CD4-positive, alpha-beta memory T cell (primary cell): ENCODE measurements at regions not wholly inside any gene's neighbourhood (a gene's known extent, or its start where the extent isn't known, plus 50 kb on each side); places are given as distances from the start of the nearest gene placed in this dataset.
"Not testable (repeated sequence)": the region's sequence is repeated elsewhere in the genome, so short reads cannot be mapped to it uniquely, and the experiment has no call there.

Source experiments
- CTCF ChIA-PET: fragments of 350-600 bp; sonication (Branson Sonifier 250); formaldehyde crosslinking; loops from one replicate; lab custom pipeline; 2021; ENCODE audit warnings: inconsistent platforms; ENCODE audit not compliant: partially characterized antibody; lab: Charles Lee
- POLR2A ChIA-PET: fragments of 350-600 bp; sonication (Branson Sonifier 250); formaldehyde crosslinking; loops from one replicate; lab custom pipeline; 2021; ENCODE audit not compliant: partially characterized antibody; lab: Charles Lee
- DNase-seq, 5 donors: peaks; one replicate each; pipeline versions ENCODE4 v3.0.0 to v3.0.0-alpha.2; 2020 to 2022; ENCODE audit warnings: mixed read lengths in 1 of 5
- H3K27ac ChIP-seq: one replicate; pipeline ENCODE4 v1.7.0; 2013; ENCODE audit warnings: low read depth, low read length
- H3K27me3 ChIP-seq: 2 replicates; pipeline ENCODE4 v1.7.0; 2013; ENCODE audit warnings: mild to moderate bottlenecking, low read length, moderate library complexity; ENCODE audit not compliant: insufficient read depth
- H3K36me3 ChIP-seq: 2 replicates; pipeline ENCODE4 v1.7.0; 2013; ENCODE audit warnings: mild to moderate bottlenecking, low read length, moderate library complexity; ENCODE audit not compliant: insufficient read depth
- H3K4me1 ChIP-seq: 2 replicates; pipeline ENCODE4 v1.7.0; 2013; ENCODE audit warnings: mild to moderate bottlenecking, low read length, moderate library complexity; ENCODE audit not compliant: insufficient read depth
- H3K4me3 ChIP-seq, 2 donors: one replicate each; pipeline ENCODE4 v1.7.0; 2013; ENCODE audit warnings: low read length in 2 of 2, mild to moderate bottlenecking in 1 of 2
- H3K9me3 ChIP-seq, 2 donors: one replicate each; pipeline ENCODE4 v1.7.0; 2013; ENCODE audit warnings: low read length in 2 of 2, control low read depth in 1 of 2; ENCODE audit not compliant: control insufficient read depth in 1 of 2
- H3K27ac Mint-ChIP-seq, 7 donors: one replicate each; pipeline ENCODE4 v1.8.0; 2020 to 2021; ENCODE audit warnings: mixed read lengths in 7 of 7, mild to moderate bottlenecking in 6 of 7, inconsistent platforms in 3 of 7, moderate library complexity in 3 of 7
- H3K27me3 Mint-ChIP-seq, 2 donors: one replicate each; pipeline ENCODE4 v1.8.0; 2020 to 2021; ENCODE audit warnings: mixed read lengths in 2 of 2
- H3K36me3 Mint-ChIP-seq, 2 donors: one replicate each; pipeline ENCODE4 v1.8.0; 2020 to 2021; ENCODE audit warnings: mixed read lengths in 2 of 2, inconsistent platforms in 1 of 2, mild to moderate bottlenecking in 1 of 2
- H3K4me1 Mint-ChIP-seq, 4 donors: one replicate each; pipeline ENCODE4 v1.8.0; 2020 to 2021; ENCODE audit warnings: mixed read lengths in 4 of 4, mild to moderate bottlenecking in 1 of 4
- H3K4me3 Mint-ChIP-seq, 8 donors: one replicate each; pipeline ENCODE4 v1.8.0; 2020 to 2021; ENCODE audit warnings: mixed read lengths in 8 of 8, mild to moderate bottlenecking in 7 of 8, moderate library complexity in 6 of 8, inconsistent platforms in 3 of 8
- H3K9me3 Mint-ChIP-seq, 8 donors: one replicate each; pipeline ENCODE4 v1.8.0; 2020 to 2021; ENCODE audit warnings: mixed read lengths in 8 of 8, mild to moderate bottlenecking in 5 of 8, inconsistent platforms in 3 of 8, moderate library complexity in 1 of 8
- intact Hi-C: fragments of 100-400 bp; cut with micrococcal nuclease; formaldehyde crosslinking; loops from one replicate; pipeline ENCODE4 v1.15.1; 2023

DNA sequence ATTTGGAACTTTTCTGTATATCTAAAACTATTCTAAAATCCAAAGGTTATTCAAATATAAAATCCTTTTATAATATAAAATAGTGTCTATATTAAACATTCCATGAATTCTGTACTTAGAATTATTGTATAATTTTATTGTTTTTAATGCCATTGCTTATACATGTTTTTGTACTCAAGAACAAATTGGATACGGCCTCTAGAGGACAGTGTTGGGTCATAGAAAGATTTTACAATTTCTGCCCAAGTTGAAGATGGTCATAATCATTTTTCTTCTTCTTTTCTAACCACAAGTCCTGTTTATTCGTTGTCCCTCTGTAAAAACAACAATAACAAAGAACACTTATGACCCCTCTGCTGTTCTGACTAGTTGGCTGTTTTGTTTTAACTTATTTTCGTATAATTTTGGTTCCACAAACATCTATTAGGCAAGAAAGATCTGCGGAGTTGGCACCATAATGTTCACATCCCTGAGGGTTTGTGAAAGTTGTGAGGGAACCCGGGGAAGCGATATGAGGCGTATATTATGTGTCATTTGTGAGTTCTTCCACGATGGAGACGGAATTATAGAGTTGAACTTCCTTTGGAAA, 75.7 kb upstream of the KIF26B start:
- H3K27ac Mint-ChIP-seq: no peak overlapping the region
- H3K27me3 Mint-ChIP-seq: peaks cover 1 to 2% of the 10 kb centered on the region in 2 donors
- no peak overlapping the region for H3K4me3 Mint-ChIP-seq
- Histone ChIP-seq H3K27ac (no peak overlapping the region), H3K27me3 (no peaks in the 10 kb centered on the region), H3K4me1 (no peaks in the 10 kb centered on the region), H3K9me3 (no peaks in the 10 kb centered on the region), H3K4me3 (no peak overlapping the region), H3K36me3 (no peaks in the 10 kb centered on the region)
- H3K9me3 Mint-ChIP-seq: peaks cover 0 to 2% (median 0%) of the 10 kb centered on the region in 8 donors
- CTCF ChIA-PET: no interaction called here
- DNase-seq: no peak
- intact Hi-C loops: no loop called here
- no peaks in the 10 kb centered on the region for H3K4me1 Mint-ChIP-seq
- peaks cover 0 to 4% of the 10 kb centered on the region in 2 donors for H3K36me3 Mint-ChIP-seq
- POLR2A ChIA-PET: no interaction called here

DNA sequence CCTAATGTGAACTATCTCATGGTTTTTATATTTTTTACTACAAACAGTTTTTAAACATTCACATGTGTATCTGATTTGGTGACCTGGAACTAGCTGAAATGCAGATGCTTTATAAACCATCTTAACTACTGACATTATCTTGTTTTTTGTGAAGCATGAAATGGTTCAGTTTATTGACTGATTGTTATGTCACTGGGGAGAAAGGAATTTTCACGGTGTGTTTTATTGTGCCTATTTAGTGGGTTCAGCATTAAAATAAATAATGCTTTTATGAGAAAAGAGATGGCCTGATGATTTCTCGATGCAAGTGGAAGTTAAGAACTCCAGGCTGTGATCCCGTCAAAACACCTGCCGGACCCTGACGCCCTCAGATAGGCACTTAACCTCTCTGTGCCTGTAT, 79.9 kb upstream of the KIF26B start:
- Histone ChIP-seq H3K27ac (no peak overlapping the region), H3K9me3 (no peaks in the 10 kb centered on the region), H3K4me1 (no peaks in the 10 kb centered on the region), H3K36me3 (no peaks in the 10 kb centered on the region), H3K27me3 (no peaks in the 10 kb centered on the region), H3K4me3 (no peak overlapping the region)
- no peak for DNase-seq
- H3K27me3 Mint-ChIP-seq: peaks cover 1 to 3% of the 10 kb centered on the region in 2 donors
- CTCF ChIA-PET: no interaction called here
- H3K9me3 Mint-ChIP-seq: peaks cover 0 to 11% (median 2%) of the 10 kb centered on the region in 8 donors
- POLR2A ChIA-PET: no interaction called here
- H3K4me3 Mint-ChIP-seq: no peak overlapping the region
- peaks cover 0 to 17% of the 10 kb centered on the region in 2 donors for H3K36me3 Mint-ChIP-seq
- H3K4me1 Mint-ChIP-seq: no peaks in the 10 kb centered on the region
- no peak overlapping the region for H3K27ac Mint-ChIP-seq
- intact Hi-C loops: no loop called here

GRCh38 chr1:245074232-245074747, 80.5 kb upstream of the KIF26B start:
- ChIA-PET POLR2A (no interaction called here), CTCF (interaction anchor here (1.6 kb wide), 1 partner anchor 32 kb away, joined by 3 read pairs; no protein-coding TSS in a partner anchor)
- H3K4me1 Mint-ChIP-seq: no peaks in the 10 kb centered on the region
- no peak overlapping the region for H3K27ac Mint-ChIP-seq
- DNase-seq: no peak
- peaks cover 0 to 21% of the 10 kb centered on the region in 2 donors for H3K36me3 Mint-ChIP-seq
- H3K9me3 ChIP-seq: no peaks in the 10 kb centered on the region
- no peak overlapping the region for H3K4me3 ChIP-seq
- H3K9me3 Mint-ChIP-seq: peaks cover 0 to 11% (median 2%) of the 10 kb centered on the region in 8 donors
- H3K36me3 ChIP-seq: no peaks in the 10 kb centered on the region
- H3K27me3 ChIP-seq: no peaks in the 10 kb centered on the region
- intact Hi-C loops: no loop called here
- no peaks in the 10 kb centered on the region for H3K4me1 ChIP-seq
- H3K27ac ChIP-seq: no peak overlapping the region
- H3K27me3 Mint-ChIP-seq: peaks cover 1 to 3% of the 10 kb centered on the region in 2 donors
- H3K4me3 Mint-ChIP-seq: no peak overlapping the region

DNA sequence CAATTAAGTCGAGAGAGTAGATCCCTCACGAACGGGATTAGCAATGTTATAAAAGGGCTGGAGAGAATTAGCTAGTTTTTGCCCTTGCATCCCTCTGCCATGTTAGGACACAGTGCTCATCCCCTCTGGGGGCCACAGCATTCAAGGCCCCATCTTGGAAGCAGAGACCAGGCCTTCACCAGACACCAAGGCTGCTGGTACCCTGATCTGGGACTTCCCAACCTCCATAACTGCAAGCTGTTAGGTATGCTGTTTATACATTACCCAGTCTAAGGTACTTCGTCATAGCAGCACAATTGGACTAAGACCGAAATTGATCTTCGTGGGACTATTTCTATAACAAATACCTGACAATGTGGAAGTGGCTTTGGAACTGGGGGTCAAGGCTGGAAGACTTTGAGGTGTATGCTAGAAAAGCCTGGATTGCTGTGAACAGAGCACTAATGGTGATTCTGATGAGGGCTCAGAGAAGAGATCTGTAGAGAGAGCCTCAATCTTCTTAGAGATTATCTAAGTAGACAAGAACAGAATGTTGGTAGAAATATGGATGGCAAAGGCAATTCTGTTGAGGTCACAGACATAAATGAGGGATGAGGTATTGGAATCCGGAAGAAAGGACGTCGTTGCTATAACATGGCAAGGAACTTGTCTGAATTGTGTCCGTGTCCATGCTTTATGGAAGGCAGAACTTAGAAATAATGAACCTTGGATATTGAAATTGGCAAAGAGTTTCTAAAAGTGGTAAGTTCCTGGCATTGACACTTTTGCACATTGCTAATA, 83.8 kb upstream of the KIF26B start:
- CTCF ChIA-PET: no interaction called here
- no peak overlapping the region for H3K27ac Mint-ChIP-seq
- intact Hi-C loops: no loop called here

DNA sequence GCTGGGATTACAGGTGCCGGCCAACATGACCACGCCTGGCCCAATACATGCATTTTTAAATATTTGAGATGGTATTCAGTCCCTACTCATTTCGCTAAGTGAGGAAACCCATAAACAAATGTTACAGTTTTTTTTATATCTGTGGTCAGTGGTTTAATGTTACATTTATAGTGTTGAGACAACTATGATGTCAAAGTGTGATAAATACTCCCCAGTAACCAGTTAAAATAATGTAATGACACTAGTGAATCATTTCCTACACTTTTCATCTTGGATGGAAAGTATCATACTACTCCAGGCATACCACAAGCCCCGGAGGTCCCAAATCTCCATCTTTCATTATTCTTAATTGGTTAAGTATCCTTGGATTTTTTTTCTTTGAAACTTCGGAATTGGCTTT, 87.5 kb upstream of the KIF26B start:
- Histone ChIP-seq H3K36me3 (no peaks in the 10 kb centered on the region), H3K27me3 (no peaks in the 10 kb centered on the region), H3K4me1 (no peaks in the 10 kb centered on the region), H3K4me3 (no peak overlapping the region), H3K27ac (no peak overlapping the region), H3K9me3 (no peaks in the 10 kb centered on the region)
- Mint-ChIP-seq H3K27ac (no peak overlapping the region), H3K4me3 (no peak overlapping the region), H3K9me3 (peaks cover 0 to 5% (median 0%) of the 10 kb centered on the region in 8 donors), H3K36me3 (peaks cover 0 to 33% of the 10 kb centered on the region in 2 donors), H3K27me3 (peaks cover 0 to 1% of the 10 kb centered on the region in 2 donors), H3K4me1 (no peaks in the 10 kb centered on the region)
- ChIA-PET POLR2A (no interaction called here), CTCF (interaction anchor here (1.3 kb wide), 1 partner anchor 269 kb away, joined by 3 read pairs; no protein-coding TSS in a partner anchor)
- DNase-seq: no peak
- intact Hi-C loops: no loop called here

More for the DNA sequence above, 83.8 kb upstream of the KIF26B start:
- H3K4me3 Mint-ChIP-seq: no peak overlapping the region
- Histone ChIP-seq H3K4me1 (no peaks in the 10 kb centered on the region), H3K27me3 (no peaks in the 10 kb centered on the region), H3K4me3 (no peak overlapping the region), H3K27ac (no peak overlapping the region), H3K9me3 (no peaks in the 10 kb centered on the region), H3K36me3 (no peaks in the 10 kb centered on the region)
- H3K9me3 Mint-ChIP-seq: peaks cover 0 to 8% (median 2%) of the 10 kb centered on the region in 8 donors
- peaks cover 0 to 3% of the 10 kb centered on the region in 2 donors for H3K27me3 Mint-ChIP-seq
- POLR2A ChIA-PET: no interaction called here
- no peaks in the 10 kb centered on the region for H3K4me1 Mint-ChIP-seq
- no peak for DNase-seq
- peaks cover 0 to 33% of the 10 kb centered on the region in 2 donors for H3K36me3 Mint-ChIP-seq

DNA sequence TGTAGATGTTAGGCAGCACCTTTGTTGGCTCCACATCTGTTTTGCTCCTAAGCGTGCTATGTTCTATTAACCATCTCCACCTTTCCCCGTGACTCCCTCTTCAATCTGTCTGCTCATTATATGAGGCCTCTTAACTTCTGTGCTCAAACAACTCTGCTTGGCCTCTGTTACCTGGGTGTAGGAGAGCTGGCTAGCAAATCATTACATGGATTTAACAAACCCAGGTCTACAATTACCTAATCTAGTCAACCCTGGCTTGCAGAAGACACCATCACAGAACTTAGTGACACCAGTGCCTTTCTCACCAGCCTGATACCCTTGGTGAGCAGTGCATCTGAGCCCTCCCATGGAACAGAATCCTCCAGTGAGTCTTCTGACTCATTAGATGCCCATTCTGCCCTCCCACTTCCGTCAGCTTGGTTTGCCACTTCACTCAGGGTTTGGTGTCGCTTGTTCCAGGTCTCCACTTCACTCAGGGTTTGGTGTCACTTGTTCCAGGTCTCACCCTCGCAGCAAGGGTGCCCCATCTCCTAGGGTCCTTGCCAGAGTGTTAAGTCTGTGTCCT, 92.0 kb upstream of the KIF26B start:
- Mint-ChIP-seq H3K4me1 (no peaks in the 10 kb centered on the region), H3K4me3 (no peak overlapping the region), H3K27me3 (peaks cover 0 to 1% of the 10 kb centered on the region in 2 donors), H3K27ac (no peak overlapping the region), H3K9me3 (no peaks in the 10 kb centered on the region), H3K36me3 (peaks cover 0 to 14% of the 10 kb centered on the region in 2 donors)
- intact Hi-C loops: no loop called here
- Histone ChIP-seq H3K27me3 (no peaks in the 10 kb centered on the region), H3K9me3 (no peaks in the 10 kb centered on the region), H3K36me3 (no peaks in the 10 kb centered on the region), H3K4me1 (no peaks in the 10 kb centered on the region), H3K4me3 (no peak overlapping the region), H3K27ac (no peak overlapping the region)
- ChIA-PET POLR2A (no interaction called here), CTCF (no interaction called here)
- no peak for DNase-seq

- H3K4me1 Mint-ChIP-seq, H3K27ac ChIP-seq, H3K27ac Mint-ChIP-seq, H3K27me3 Mint-ChIP-seq, H3K36me3 Mint-ChIP-seq, H3K27me3 ChIP-seq, H3K4me3 ChIP-seq, H3K4me3 Mint-ChIP-seq, intact Hi-C loops, H3K9me3 ChIP-seq, POLR2A ChIA-PET, H3K9me3 Mint-ChIP-seq, H3K36me3 ChIP-seq, DNase-seq, H3K4me1 ChIP-seq: not testable (repeated sequence)
- CTCF ChIA-PET: interaction anchor here (1.7 kb wide), 1 partner anchor 19 kb away, joined by 4 read pairs; no protein-coding TSS in a partner anchor
These were observed 93.0 kb upstream of the KIF26B start for GRCh38 chr1:245061808-245062207.
